Heart left ventricle (tissue), 13 donors: ENCODE measurements at regions not wholly inside any gene's neighbourhood (a gene's known extent, or its start where the extent isn't known, plus 50 kb on each side); places are given as distances from the start of the nearest gene placed in this dataset.

Experiments used
- POLR2A ChIP-seq, 2 donors: fragments of 450-650 bp; IDR thresholded peaks; one replicate each; pipeline ENCODE4 v1.6.1; 2017; ENCODE audit warnings: antibody characterized with exemption in 2 of 2, mild to moderate bottlenecking in 2 of 2, moderate library complexity in 2 of 2
- TF ChIP-seq, protein P1 (sequence below), 12 donors: fragments of 200-600 bp; sonication (generic) in 4 of 12; IDR thresholded peaks; one replicate each; pipeline versions ENCODE4 v1.5.0 to v1.8.0; 2018 to 2022; ENCODE audit warnings: antibody characterized with exemption in 12 of 12, mild to moderate bottlenecking in 5 of 12
- donor health status: ischemic (EF 13 %, LVEDD 7.1; RV severe dilation, severe dysfunction).
- donor health status: DM: no; HTN: yes; CAD: no.
- donor health status: DM: no; HTN: no; CAD: no.
- donor health status: ischemic (EF 25% LVEDD 6.9; RV normal size, moderate dysfunction).
- donor health status: ischemic (EF 25% LVEDD 5.7; RV mildly dilated, moderate dysfunction).
- donor health status: ischemic (EF 35%, LVEDD 5.7; RV mildly dilated, moderate dysfunction).
- donor health status: nonischemic (EF 11% LVEDD 7.7; RV severe dilation, severe dysfunction).
- donor health status: DM: yes; HTN: yes; CAD: no.
- donor health status: PGD.
- donor health status: ischemic (EF 29% LVEDD 5.4; RV normal size, mild dysfunction).
- donor health status: nonischemic (EF 23%, LVEDD 6.1; RV moderate dilation, normal function).

- TF ChIP-seq, protein P1, sequence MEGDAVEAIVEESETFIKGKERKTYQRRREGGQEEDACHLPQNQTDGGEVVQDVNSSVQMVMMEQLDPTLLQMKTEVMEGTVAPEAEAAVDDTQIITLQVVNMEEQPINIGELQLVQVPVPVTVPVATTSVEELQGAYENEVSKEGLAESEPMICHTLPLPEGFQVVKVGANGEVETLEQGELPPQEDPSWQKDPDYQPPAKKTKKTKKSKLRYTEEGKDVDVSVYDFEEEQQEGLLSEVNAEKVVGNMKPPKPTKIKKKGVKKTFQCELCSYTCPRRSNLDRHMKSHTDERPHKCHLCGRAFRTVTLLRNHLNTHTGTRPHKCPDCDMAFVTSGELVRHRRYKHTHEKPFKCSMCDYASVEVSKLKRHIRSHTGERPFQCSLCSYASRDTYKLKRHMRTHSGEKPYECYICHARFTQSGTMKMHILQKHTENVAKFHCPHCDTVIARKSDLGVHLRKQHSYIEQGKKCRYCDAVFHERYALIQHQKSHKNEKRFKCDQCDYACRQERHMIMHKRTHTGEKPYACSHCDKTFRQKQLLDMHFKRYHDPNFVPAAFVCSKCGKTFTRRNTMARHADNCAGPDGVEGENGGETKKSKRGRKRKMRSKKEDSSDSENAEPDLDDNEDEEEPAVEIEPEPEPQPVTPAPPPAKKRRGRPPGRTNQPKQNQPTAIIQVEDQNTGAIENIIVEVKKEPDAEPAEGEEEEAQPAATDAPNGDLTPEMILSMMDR (IDR thresholded peaks at IDR 0.05): no peak
- no peak for TF ChIP-seq POLR2A (IDR thresholded peaks at IDR 0.05)
Observed at GRCh38 chr18:55119016-55119415, 159.8 kb upstream of the CCDC68 start.
